Glomerular visceral epithelial cell (primary cell): ENCODE measurements at regions not wholly inside any gene's neighbourhood (a gene's known extent, or its start where the extent isn't known, plus 50 kb on each side); places are given as distances from the start of the nearest gene placed in this dataset.
"Not testable (repeated sequence)": the region's sequence is repeated elsewhere in the genome, so short reads cannot be mapped to it uniquely, and the experiment has no call there.

Experiments used
- DNase-seq: peaks from one replicate; pipeline ENCODE4 v3.0.0-alpha.2; 2016; ENCODE audit errors: extremely low spot score

DNA sequence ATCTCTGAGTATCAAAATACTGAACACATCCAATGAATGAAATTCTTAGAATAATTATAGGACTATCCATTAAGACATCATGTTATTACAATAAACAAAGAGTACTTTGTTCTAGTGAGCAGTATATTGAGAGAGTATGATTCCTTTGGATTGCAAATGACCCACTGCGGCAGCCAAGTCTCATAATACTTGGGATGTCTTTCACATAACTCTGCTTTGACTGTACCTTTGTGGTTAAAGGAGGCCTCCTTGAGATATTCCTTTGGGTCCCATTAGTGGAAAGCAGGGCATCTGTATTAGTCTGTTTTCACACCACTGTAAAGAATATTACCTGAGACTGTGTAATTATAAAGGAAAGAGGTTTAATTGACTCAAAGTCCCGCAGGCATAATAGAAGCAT is 593.8 kb downstream of the TRHDE start:
- no peak for DNase-seq

DNA sequence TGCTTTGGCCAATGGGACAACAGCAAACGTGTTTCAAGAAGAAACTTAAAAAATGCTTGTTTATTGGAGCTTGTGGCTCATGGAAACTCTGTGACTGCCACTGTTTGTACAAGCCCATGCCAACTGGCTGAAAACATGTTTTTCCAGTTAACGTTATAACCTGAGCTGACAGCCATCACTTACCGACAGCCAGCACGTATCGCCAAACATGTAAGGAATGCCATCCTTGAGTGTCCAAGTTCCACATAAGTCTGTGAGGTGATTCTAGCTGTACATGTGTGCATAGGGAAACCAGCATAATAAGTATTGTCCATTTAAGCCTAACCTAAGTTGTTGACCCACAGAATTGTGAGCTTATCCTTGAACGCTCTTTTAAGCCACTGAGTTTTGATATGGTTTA is 596.9 kb downstream of the TRHDE start:
- no peak for DNase-seq

DNA sequence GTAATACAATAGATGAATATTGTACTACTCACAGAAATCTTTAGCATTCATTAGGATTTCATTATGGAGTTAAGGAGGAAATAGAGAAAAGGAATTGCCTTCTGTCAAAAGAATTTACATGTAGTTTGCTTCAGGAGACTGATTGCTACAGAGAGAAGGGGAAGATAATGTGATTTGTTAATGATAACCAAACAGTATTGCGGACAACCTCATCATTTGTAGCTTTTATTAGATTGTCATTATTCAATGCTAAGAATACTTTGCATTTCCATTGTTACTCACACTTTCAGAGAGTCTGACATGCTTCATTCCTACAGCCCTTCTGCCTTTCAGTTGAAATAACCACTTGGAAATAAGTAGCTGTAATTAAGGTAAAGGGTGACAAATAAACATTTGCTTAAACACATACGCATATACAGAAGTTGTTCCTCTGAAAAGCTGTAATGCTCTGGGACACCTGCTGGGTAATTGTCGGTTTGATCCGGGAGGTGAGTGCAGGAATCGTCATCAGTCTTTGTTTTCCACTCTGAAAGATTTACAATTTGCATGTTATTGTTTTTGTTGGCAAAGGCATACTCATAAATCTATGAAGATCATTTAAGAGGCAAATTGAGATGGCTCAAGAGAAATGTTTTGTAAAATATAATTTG is 600.2 kb downstream of the TRHDE start:
- DNase-seq: no peak

DNA sequence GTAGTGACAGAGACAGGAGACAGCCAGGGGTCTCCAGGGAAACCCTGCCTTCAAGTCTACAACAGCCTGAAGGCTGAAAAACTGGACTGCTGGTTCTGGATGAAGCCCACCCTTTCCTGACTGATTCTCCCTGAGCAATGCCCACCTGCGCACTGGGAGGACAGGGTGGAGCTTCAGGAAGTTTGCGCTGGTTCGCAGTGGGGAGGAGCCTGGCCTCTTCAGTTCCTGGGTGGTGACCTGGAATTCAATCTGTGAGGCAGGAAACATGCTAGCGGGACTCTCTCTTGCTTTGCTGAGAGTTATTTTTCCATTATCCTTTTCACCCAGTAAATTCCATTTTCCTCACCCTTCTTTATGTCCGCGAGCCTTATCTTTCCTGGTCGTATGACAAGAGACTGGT is 600.8 kb downstream of the TRHDE start:
- DNase-seq: no peak

DNA sequence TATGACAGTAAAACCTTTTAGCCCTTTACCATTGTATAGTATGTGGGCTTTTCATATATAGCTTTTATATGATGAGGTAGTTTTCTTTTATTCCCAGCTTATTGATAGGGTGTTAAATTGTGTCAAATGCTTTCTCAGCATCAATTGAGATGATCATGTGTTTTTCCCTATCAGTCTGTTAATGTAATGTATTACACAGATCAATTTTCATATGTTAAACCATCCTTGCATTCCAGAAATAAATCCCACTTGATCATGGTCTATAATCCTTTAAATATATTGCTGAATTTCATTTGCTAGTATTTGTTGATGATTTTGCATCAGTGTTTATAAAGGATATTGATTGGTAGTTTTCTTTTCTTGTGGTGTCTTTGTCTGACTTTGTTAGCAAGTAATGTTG is 603.9 kb downstream of the TRHDE start:
- DNase-seq: no peak

DNA sequence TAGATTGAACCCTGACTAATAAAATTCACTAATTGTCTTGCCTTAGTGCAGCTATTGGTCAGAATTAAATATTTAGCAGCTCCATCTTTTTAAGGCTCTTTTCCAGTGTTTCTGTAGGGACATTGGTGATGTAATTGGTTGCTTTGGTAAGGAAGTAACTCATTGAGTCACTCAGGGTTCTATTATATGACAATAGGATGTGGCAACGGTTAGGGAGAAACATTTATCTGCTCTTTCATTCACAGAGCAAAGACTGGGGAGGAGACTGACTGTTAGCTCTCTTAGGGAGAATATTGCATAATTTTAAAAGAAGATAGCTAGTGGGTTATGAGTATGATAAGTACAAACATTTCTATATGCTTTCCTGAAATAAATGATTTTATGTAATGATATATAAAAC is 616.5 kb downstream of the TRHDE start:
- no peak for DNase-seq

DNA sequence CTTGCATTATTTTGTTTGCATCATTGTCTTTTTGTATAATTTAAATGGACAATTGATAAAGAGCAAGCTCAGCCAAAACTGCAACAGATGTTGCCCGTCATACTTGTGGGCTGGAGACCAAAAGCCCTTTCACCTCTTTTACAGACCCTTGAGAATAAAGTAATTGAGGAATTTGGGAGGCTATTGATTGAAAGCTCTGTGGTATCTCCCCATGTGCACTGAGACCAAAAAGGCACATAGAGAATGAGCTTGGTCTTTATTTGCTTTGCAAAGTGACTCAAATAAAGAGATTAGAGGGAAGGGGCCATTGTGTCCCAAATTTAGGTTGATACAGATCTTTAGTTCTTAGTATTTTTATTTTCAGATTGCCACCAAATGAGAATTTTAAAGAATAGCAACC is 617.6 kb downstream of the TRHDE start:
- DNase-seq: no peak

DNA sequence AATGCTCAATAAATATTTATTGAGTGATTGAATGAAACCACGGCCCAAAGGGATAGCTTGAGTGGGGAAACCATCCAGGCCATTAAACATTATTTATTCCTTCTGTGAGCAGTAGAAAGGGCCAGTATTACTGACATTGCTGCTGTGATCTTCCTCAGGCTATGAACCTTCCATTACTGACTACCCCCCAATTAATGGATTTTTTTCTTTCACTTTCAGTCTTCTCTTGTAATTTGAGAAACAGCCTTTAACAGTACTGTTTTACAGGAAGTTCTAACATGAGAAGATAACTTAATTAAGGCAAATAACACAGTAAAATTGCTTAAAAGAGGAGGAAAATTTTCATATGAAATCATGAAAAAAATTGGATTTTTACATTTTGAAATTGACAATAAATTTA is 629.5 kb downstream of the TRHDE start:
- no peak for DNase-seq

DNA sequence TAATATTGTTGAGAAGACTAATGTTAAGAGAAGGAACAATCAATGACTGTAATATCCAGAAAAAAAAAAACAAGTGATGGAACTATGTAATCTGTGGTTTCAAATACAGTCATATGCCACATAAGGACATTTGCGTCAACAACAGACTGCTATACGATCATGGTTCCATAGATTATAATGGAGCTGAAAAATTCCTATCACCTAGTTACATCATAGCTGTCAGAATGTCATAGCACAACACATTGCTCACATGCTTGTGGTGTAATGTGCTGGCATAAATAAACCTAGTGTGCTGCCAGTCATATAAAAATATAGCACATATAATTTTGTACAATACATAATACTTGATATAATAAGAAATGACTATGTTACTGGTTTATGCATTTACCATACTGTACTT is 653.5 kb downstream of the TRHDE start:
- DNase-seq: no peak

DNA sequence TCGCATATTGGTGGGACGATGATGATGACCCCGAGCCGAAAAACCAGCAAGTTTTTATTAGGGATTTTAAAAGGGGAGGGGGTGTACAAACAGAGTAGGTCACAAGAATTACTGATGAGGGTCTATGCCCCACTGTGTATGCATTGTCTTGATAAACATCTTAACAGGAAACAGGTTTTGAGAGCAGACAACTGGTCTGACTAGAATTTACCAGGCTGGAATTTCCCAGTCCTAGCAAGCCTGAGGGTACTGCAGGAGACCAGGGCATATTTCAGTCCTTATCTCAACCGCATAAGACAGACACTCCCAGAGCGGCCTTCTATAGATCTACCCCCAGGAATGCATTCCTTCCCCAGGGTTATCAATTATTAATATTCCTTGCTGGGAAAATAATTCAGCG is 659.7 kb downstream of the TRHDE start:
- DNase-seq: not testable (repeated sequence)

DNA sequence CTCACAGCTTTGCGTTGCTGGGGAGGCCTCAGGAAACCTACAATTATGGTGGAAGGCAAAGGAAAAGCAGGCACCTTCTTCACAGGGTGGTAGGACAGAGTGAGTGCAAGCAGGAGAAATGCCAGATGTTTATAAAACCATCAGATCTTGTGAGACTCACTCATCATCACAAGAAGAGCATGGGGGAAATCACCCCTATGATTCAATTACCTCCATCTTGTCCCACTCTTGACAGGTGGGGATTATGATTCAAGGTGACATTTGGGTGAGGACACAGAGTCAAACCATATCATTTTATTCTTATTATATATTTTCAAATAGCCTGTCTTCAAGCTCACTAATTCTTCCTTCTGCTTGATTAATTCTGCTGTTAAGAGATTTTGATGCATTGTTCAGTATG is 665.3 kb downstream of the TRHDE start:
- no peak for DNase-seq

DNA sequence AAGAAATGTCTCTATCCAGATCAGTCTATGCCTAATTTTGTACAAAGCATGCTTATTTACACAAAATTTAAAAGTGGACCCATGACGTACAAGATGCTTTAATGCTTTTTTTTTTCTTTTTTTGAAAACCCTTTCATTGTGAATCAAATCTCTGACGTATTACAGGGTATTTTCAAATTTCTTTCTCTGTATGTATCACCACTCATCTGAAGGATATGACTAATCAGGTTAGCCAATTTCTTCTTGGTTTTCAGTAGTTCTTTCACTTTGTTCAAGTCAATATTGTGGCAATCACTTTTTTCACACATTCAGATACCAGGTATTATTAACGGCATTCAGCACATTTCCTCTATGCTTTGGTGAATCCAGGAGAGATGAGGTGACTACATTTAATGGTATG is 685.3 kb downstream of the TRHDE start:
- no peak for DNase-seq

DNA sequence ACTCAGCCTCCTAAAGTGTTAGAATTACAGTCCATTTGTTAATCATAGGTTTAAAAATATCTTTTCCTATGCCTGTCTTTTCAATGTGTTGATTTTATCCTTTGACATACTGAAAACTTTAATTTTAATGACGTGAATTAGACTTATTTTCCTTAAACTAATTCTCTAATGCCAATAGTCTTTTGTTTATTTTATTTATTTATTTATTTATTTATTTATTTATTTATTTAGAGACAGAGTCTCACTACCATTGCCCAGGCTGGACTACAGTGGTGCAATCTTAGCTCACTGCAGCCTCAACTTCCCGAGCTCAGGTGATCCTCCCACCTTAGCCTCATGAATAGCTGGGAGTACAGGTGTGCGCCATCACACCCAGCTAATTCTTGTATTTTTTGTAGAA is 694.5 kb downstream of the TRHDE start:
- no peak for DNase-seq

DNA sequence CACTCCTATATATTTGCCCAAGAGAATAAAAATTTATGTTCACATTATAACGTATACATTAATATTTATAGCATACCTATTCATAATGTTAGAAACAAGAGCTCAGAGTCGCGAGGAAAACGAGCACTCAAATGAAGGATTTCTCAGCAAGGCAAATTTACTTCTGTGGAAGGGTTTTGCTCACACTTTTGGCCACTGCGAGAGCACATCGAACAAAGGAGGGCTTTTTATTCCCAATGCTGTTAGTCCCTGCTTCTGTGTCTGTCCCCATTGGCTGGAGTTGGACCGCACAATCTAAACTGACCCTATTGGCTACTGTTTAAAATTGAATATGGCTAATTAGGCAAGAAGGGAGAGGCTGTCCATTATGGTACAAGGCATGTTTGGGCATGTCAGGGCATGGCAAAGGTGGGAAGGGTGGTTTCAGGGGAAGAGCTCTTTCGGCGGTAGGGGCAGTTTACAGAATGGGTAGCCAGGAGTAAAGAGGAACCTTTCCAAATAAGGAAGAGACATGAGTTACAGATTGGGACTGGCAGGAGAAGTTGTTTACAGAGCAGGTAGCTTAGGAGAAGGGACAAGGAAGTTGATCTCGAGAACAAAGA is 702.9 kb downstream of the TRHDE start:
- no peak for DNase-seq

DNA sequence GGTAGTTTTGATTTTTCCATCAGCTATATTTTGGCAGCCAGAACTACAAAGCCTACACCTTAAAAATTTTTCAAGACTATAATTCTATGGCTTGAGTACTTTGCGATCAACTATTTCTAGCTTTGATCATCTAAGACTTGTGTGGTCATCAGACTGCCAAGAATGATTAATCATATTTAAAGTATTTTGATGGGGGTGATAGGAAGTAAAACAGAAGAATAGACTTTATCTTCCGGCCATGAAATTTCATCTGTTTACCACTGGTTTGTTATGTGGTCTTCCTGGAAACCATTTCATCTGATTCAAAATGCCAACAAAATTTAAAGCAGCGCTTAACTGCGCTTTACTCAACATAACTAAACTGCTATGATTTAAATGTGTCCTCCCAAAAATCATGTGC is 706.8 kb downstream of the TRHDE start:
- no peak for DNase-seq

DNA sequence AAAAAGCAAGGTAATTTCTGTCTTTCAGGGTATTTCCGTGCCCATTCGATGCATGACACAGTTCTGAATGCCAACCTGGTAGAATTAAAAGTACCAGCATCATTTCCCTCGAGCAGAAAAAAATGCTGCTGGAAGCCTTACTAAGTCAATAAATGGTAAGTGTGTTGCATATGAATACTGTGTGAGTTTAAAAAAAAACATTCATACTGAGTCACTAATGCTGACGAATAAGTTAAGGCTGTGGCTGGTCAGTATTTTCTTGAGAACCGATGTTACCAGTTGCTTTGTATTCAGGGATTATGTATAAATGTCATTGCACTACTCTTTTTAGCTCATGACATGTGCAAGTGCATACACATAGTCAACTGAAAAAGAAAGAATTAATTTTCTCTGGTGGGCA is 710.2 kb downstream of the TRHDE start:
- DNase-seq: no peak

DNA sequence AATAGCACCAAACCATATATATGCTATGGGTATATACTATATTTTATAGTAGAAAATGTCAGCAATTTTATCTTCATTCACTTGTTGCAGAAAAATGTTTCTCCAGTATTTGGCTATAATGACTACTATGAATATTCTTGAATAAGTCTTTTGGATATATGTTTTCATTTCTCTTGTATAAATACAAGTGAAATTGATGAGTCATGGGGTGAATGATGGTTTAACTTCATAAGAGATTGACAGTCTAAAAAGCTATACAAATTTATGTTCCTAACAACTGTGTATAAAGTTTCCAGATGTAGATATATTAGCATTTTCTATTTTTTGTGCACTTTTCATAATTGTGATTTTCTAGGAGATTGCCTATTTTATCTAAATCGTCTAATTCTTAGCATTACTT is 714.8 kb downstream of the TRHDE start:
- no peak for DNase-seq

DNA sequence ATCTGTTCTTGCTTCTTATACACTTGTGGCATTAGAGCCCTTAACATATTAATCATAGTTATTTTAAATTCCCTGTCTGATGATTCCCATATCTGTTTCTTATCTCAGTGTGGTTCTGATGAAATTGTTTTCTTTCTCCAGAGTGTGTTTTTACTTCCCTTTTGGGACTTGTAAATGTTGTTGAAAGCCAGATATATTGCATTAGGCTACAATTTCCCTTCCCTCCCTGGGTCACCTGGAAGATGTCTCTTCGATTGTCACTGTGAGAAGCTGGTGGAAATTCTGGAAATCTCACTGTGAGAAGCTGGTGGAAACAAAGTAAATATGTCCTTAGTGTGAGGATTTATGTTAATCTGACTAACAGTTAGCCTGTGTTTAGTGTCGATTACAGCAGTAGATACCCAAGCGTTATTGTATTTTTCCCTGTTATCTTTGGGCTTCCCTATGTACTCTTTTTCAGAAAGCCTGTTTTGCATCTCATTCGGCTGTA is 717.3 kb downstream of the TRHDE start:
- DNase-seq: no peak

DNA sequence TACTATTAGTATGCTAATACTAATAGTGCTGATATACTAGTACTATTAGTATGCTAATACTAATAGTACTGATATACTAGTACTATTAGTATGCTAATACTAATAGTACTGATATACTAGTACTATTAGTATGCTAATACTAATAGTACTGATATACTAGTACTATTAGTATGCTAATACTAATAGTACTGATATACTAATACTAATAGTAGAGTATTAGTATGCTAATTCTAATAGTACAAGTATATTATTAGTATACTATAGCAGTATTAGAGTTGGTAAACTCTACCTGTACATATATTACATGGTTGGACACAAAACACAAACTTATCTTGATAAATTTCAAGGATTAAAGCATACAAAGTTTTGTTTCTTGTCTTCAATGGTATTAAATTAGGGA is 722.9 kb downstream of the TRHDE start:
- DNase-seq: not testable (repeated sequence)

DNA sequence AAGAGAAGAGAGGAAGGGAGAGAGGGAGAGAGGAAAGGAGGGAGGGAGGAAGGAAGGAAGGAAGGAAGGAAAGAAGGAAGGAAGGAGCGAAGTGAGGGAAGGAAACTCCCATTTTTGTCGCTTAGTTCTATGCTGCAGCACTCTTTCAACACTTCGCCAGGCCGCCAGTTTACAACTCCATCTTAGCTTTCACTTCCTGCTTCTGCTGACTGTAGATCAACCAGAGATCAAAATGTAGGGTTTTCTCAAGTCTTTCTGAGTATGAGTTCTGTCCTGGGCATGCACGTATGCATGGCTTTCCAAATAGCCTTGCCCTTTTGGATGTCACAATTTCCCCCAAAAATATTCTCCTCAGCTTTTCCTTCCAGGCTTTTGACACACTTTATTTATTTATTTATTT is 723.4 kb downstream of the TRHDE start:
- no peak for DNase-seq

DNA sequence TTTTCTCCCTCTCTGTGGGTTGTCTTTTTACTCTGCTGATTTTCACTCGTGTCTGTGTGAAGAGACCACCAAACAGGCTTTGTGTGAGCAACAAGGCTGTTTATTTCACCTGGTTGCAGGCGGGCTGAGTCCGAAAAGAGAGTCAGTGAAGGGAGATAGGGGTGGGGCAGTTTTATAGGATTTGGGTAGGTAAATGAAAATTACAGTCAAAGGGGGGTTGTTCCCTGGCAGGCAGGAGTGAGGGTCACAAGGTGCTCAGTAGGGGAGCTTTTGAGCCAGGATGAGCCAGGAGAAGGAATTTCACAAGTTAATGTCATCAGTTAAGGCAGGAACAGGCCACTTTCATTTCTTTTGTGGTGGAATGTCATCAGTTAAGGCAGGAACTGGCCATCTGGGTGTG is 729.6 kb downstream of the TRHDE start:
- not testable (repeated sequence) for DNase-seq

DNA sequence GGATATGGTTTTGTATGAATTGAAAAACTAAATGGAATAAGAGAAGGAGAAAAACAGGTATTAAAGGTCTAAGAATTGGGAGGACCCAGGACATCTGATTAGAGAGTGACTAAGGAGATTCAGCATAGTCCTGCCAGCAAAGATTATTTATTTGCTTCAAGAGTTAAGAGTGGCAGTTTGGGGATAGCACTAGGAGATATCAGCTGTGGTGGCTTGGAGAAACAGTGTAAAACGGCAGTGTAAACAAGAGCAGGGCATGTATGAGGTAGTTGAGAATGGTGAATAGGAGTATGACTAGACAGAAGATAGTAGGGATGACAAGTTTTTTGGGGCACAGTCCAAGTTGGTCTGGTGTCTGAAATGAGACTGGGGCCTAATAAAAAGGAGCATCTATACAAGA is 730.3 kb downstream of the TRHDE start:
- not testable (repeated sequence) for DNase-seq

DNA sequence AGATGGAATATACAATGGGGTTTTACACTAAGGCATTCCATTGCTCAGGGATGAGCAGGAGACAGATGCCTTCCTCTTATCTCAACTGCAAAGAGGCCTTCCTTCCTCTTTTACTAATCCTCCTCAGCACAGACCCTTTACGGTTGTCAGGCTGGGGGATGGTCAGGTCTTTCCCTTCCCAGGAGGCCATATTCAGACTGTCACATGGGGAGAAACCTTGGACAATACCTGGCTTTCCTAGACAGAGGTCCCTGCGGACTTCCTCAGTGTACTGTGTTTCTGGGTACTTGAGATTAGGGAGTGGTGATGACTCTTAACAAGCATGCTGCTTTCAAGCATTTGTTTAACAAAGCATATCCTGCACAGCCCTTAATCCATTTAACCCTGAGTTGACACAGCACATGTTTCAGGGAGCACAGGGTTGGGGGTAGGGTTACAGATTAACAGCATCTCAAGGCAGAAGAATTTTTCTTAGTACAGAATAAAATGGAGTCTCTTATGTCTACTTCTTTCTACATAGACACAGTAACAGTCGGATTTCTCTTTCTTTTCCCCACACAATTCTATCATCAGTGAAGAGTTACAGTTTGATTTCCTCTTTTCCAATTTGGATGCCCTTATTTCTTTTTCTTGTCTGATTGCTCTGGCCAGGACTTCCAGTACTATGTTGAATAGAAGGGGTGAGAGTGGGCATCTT is 737.1 kb downstream of the TRHDE start:
- not testable (repeated sequence) for DNase-seq
